ENCODE measurements at regions not wholly inside any gene's neighbourhood (a gene's known extent, or its start where the extent isn't known, plus 50 kb on each side); places are given as distances from the start of the nearest gene placed in this dataset.

DNA sequence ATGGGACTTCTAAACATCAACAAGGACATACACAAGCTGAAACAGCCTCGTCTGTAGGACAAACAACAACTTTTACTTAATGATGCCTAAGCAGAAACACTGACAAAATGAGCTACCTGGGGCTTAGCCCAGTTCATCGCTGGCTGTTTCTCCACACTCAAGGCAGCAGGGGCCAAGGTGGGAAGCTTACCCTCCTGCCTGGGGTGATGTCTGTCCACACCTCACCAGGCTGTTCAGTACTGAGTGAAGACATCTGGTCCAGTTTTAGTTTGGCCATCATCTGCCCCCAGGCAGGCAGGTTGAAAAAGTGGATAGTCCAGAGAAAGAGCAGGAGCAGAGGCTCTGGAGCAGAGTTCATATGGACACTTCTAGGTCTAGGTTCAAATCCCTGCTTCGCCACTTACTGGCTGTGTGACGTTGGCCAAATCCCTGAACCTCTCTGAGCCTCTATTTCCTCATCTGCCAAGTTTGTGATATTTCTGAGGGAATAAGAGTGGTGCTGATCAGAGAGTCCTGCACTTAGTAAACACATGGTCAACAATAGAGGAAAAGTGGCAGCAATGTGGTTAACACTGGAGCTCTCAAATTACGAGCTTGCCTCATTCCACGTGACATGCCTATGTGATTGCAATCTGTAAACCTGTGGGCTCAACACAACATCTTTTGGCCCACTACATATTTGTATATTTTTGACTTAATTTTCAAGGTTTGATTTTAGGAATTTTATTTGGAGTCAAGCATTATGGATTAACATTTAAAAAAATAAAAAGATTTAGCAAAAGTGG lies 720.1 kb upstream of the TMEM132C start:
- no peak for TF ChIP-seq CTCF (IDR thresholded peaks at IDR 0.05; ENCODE audit: low read depth, low read length, missing control alignments)
- no peak for DNase-seq (ENCODE audit: extremely low read depth, low read depth)

GRCh38 chr12:127548123-127548553 lies 718.8 kb upstream of the TMEM132C start:
- DNase-seq (ENCODE audit: extremely low read depth, low read depth) = peak; percentile 20
- no peak overlapping the region for H3K4me3 ChIP-seq (replicated peaks; ENCODE audit: low read depth, low read length)
- no peak for TF ChIP-seq CTCF (IDR thresholded peaks at IDR 0.05; ENCODE audit: low read depth, low read length, missing control alignments)

More for the DNA sequence above, 720.1 kb upstream of the TMEM132C start:
- H3K4me3 ChIP-seq (replicated peaks; ENCODE audit: low read depth, low read length) = no peak overlapping the region

DNA sequence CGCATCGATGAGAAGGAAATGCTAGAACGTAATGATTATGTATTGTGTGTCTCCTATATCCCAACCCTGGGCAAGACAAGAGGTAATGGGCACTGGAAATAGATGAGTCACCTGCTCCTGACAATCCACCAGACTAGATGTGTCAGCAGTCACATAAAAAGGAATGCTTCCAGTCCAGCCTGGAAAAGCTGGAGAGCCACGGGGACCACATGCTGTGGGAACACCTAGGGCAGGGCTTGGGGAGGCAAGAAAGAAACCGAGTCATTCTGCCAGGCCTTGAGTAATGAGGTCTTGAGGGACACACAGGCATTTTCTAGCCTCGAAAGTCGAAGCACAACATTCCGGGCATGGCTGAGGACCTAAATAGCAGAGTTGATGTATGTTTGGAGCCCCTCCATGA lies 716.7 kb upstream of the TMEM132C start:
- DNase-seq (ENCODE audit: extremely low read depth, low read depth) = no peak
- TF ChIP-seq CTCF (IDR thresholded peaks at IDR 0.05; ENCODE audit: low read depth, low read length, missing control alignments) = no peak
- H3K4me3 ChIP-seq (replicated peaks; ENCODE audit: low read depth, low read length) = no peak overlapping the region

- no peak for TF ChIP-seq CTCF (IDR thresholded peaks at IDR 0.05; ENCODE audit: low read depth, low read length, missing control alignments)
- no peak overlapping the region for H3K4me3 ChIP-seq (replicated peaks; ENCODE audit: low read depth, low read length)
- DNase-seq (ENCODE audit: extremely low read depth, low read depth) = no peak
Observed at GRCh38 chr12:127552838-127553237, 714.1 kb upstream of the TMEM132C start.

- TF ChIP-seq CTCF (IDR thresholded peaks at IDR 0.05; ENCODE audit: low read depth, low read length, missing control alignments) = no peak
- no peak for DNase-seq (ENCODE audit: extremely low read depth, low read depth)
- no peak overlapping the region for H3K4me3 ChIP-seq (replicated peaks; ENCODE audit: low read depth, low read length)
Observed at GRCh38 chr12:127555071-127555470, 711.9 kb upstream of the TMEM132C start.

GRCh38 chr12:127556231-127556886 lies 710.6 kb upstream of the TMEM132C start:
- no peak overlapping the region for H3K4me3 ChIP-seq (replicated peaks; ENCODE audit: low read depth, low read length)
- no peak for DNase-seq (ENCODE audit: extremely low read depth, low read depth)
- no peak for TF ChIP-seq CTCF (IDR thresholded peaks at IDR 0.05; ENCODE audit: low read depth, low read length, missing control alignments)
